ENCODE measurements at regions not wholly inside any gene's neighbourhood (a gene's known extent, or its start where the extent isn't known, plus 50 kb on each side); places are given as distances from the start of the nearest gene placed in this dataset.

GRCh38 chrY:13168257-13168656, 263.6 kb downstream of the DDX3Y start:
- DNase-seq, result no peak

Measured in fibroblast of upper back skin (primary cell).